ENCODE measurements at regions not wholly inside any gene's neighbourhood (a gene's known extent, or its start where the extent isn't known, plus 50 kb on each side); places are given as distances from the start of the nearest gene placed in this dataset.

GRCh38 chr5:163724305-163724704 lies 218.9 kb downstream of the MAT2B start:
- no peaks in the 10 kb centered on the region for H3K36me3 ChIP-seq (ENCODE audit: control insufficient read depth, insufficient read depth, low read length)
- no peak for TF ChIP-seq CTCF (IDR thresholded peaks at IDR 0.05; ENCODE audit: insufficient read depth, low read length, poor library complexity, severe bottlenecking)
- no peak overlapping the region for H3K4me3 ChIP-seq (replicated peaks; ENCODE audit: low read depth, low read length)
- H3K27me3 ChIP-seq (replicated peaks; ENCODE audit: control insufficient read depth, insufficient read depth, low read length): no peaks in the 10 kb centered on the region
- DNase-seq (ENCODE audit: extremely low read depth, insufficient read length): no peak

GRCh38 chr5:163727028-163727427 lies 221.6 kb downstream of the MAT2B start:
- Histone ChIP-seq H3K36me3 (ENCODE audit: control insufficient read depth, insufficient read depth, low read length) (no peaks in the 10 kb centered on the region), H3K27me3 (replicated peaks; ENCODE audit: control insufficient read depth, insufficient read depth, low read length) (no peaks in the 10 kb centered on the region), H3K4me3 (replicated peaks; ENCODE audit: low read depth, low read length) (peak overlapping the region; percentile 27)
- TF ChIP-seq CTCF (IDR thresholded peaks at IDR 0.05; ENCODE audit: insufficient read depth, low read length, poor library complexity, severe bottlenecking): no peak
- DNase-seq (ENCODE audit: extremely low read depth, insufficient read length): no peak

GRCh38 chr5:163730206-163730756 lies 224.9 kb downstream of the MAT2B start:
- Histone ChIP-seq H3K4me3 (replicated peaks; ENCODE audit: low read depth, low read length) (no peak overlapping the region), H3K27me3 (replicated peaks; ENCODE audit: control insufficient read depth, insufficient read depth, low read length) (no peaks in the 10 kb centered on the region), H3K36me3 (ENCODE audit: control insufficient read depth, insufficient read depth, low read length) (no peaks in the 10 kb centered on the region)
- DNase-seq (ENCODE audit: extremely low read depth, insufficient read length): no peak
- no peak for TF ChIP-seq CTCF (IDR thresholded peaks at IDR 0.05; ENCODE audit: insufficient read depth, low read length, poor library complexity, severe bottlenecking)

GRCh38 chr5:163731256-163731655 lies 225.8 kb downstream of the MAT2B start:
- no peaks in the 10 kb centered on the region for H3K27me3 ChIP-seq (replicated peaks; ENCODE audit: control insufficient read depth, insufficient read depth, low read length)
- no peak for TF ChIP-seq CTCF (IDR thresholded peaks at IDR 0.05; ENCODE audit: insufficient read depth, low read length, poor library complexity, severe bottlenecking)
- DNase-seq (ENCODE audit: extremely low read depth, insufficient read length): no peak
- no peak overlapping the region for H3K4me3 ChIP-seq (replicated peaks; ENCODE audit: low read depth, low read length)
- no peaks in the 10 kb centered on the region for H3K36me3 ChIP-seq (ENCODE audit: control insufficient read depth, insufficient read depth, low read length)

GRCh38 chr5:163735069-163735468 lies 229.7 kb downstream of the MAT2B start:
- no peak for DNase-seq (ENCODE audit: extremely low read depth, insufficient read length)
- Histone ChIP-seq H3K36me3 (ENCODE audit: control insufficient read depth, insufficient read depth, low read length) (no peaks in the 10 kb centered on the region), H3K4me3 (replicated peaks; ENCODE audit: low read depth, low read length) (no peak overlapping the region), H3K27me3 (replicated peaks; ENCODE audit: control insufficient read depth, insufficient read depth, low read length) (no peaks in the 10 kb centered on the region)
- TF ChIP-seq CTCF (IDR thresholded peaks at IDR 0.05; ENCODE audit: insufficient read depth, low read length, poor library complexity, severe bottlenecking): no peak

- TF ChIP-seq CTCF (IDR thresholded peaks at IDR 0.05; ENCODE audit: insufficient read depth, low read length, poor library complexity, severe bottlenecking): no peak
- DNase-seq (ENCODE audit: extremely low read depth, insufficient read length): no peak
- Histone ChIP-seq H3K36me3 (ENCODE audit: control insufficient read depth, insufficient read depth, low read length) (no peaks in the 10 kb centered on the region), H3K4me3 (replicated peaks; ENCODE audit: low read depth, low read length) (no peak overlapping the region), H3K27me3 (replicated peaks; ENCODE audit: control insufficient read depth, insufficient read depth, low read length) (no peaks in the 10 kb centered on the region)
These were observed 242.2 kb downstream of the MAT2B start for GRCh38 chr5:163747586-163747985.
